Caco-2 (cell line): ENCODE measurements at regions not wholly inside any gene's neighbourhood (a gene's known extent, or its start where the extent isn't known, plus 50 kb on each side); places are given as distances from the start of the nearest gene placed in this dataset.

ENCODE experiments used
- BruUV-seq: library from RNA; stranded (reverse); fragments of 400-500 nt; replicated peaks from 2 replicates; lab custom pipeline; 2021; lab: Mats Ljungman, UMichigan
- CTCF ChIA-PET: fragments of 300-600 bp; sonication (Branson Sonifier 250); formaldehyde crosslinking; loops from one replicate; lab custom pipeline; 2022; ENCODE audit warnings: antibody characterized with exemption; lab: Charles Lee
- POLR2A ChIA-PET: fragments of 300-600 bp; sonication (Branson Sonifier 250); formaldehyde crosslinking; loops from one replicate; lab custom pipeline; 2022; ENCODE audit warnings: antibody characterized with exemption; lab: Charles Lee
- DNase-seq, 2 experiments: peaks; one replicate each; pipeline versions ENCODE4 v3.0.0 to v3.0.0-alpha.2; 2020 to 2022
- H3K27me3 ChIP-seq: replicated peaks from 2 replicates; pipeline ENCODE4 v1.6.0; 2011; ENCODE audit warnings: low read length; ENCODE audit not compliant: control insufficient read depth, insufficient read depth
- H3K36me3 ChIP-seq: 2 replicates; pipeline ENCODE4 v1.5.1; 2011; ENCODE audit warnings: low read length; ENCODE audit not compliant: control insufficient read depth, insufficient read depth
- H3K4me1 ChIP-seq: fragments of 250-450 bp; sonication (Bioruptor Pico); 2 replicates; pipeline ENCODE4 v1.5.1; 2020; ENCODE audit warnings: mild to moderate bottlenecking
- H3K4me3 ChIP-seq: 2 replicates; pipeline ENCODE4 v1.5.1; 2011; ENCODE audit warnings: low read depth, mild to moderate bottlenecking, control low read depth, low read length
- H3K9me3 ChIP-seq: fragments of 250-450 bp; sonication (Bioruptor Pico); 2 replicates; pipeline ENCODE4 v1.5.1; 2020; ENCODE audit warnings: mild to moderate bottlenecking, moderate library complexity
- H3K27ac Mint-ChIP-seq: one replicate; pipeline ENCODE4 v1.8.0; 2022; ENCODE audit warnings: mixed read lengths; ENCODE audit not compliant: unreplicated experiment
- H3K27me3 Mint-ChIP-seq: one replicate; pipeline ENCODE4 v1.8.0; 2022; ENCODE audit warnings: mixed read lengths; ENCODE audit not compliant: insufficient read depth, unreplicated experiment
- H3K36me3 Mint-ChIP-seq: one replicate; pipeline ENCODE4 v1.8.0; 2022; ENCODE audit warnings: mild to moderate bottlenecking, mixed read lengths; ENCODE audit not compliant: insufficient read depth, unreplicated experiment
- H3K4me1 Mint-ChIP-seq: one replicate; pipeline ENCODE4 v1.8.0; 2022; ENCODE audit warnings: low read depth, mixed read lengths; ENCODE audit not compliant: unreplicated experiment
- H3K4me3 Mint-ChIP-seq: one replicate; pipeline ENCODE4 v1.8.0; 2022; ENCODE audit warnings: mild to moderate bottlenecking, moderate library complexity, mixed read lengths; ENCODE audit not compliant: unreplicated experiment
- H3K9me3 Mint-ChIP-seq: one replicate; pipeline ENCODE4 v1.8.0; 2022; ENCODE audit warnings: mixed read lengths; ENCODE audit not compliant: unreplicated experiment
- CTCF ChIP-seq, 2 experiments: fragments of 200-600 bp in 1 of 2; IDR thresholded peaks; 1 replicate in 1 of 2; 2 replicates in 1 of 2; pipeline versions ENCODE4 v1.5.1 to v1.8.0; 2011 to 2022; ENCODE audit warnings: antibody characterized with exemption in 1 of 2, control low read depth in 1 of 2, inconsistent platforms in 1 of 2, low read depth in 1 of 2, low read length in 1 of 2, mild to moderate bottlenecking in 1 of 2, moderate library complexity in 1 of 2; ENCODE audit not compliant: insufficient read depth in 1 of 2, severe bottlenecking in 1 of 2, unreplicated experiment in 1 of 2
- intact Hi-C: fragments of 100-400 bp; cut with micrococcal nuclease; formaldehyde crosslinking; loops from one replicate; pipeline ENCODE4 v1.10.0; 2022; ENCODE audit not compliant: unreplicated experiment

- DNase-seq = no peak
- Mint-ChIP-seq H3K4me1 (peaks cover 15% of the 10 kb centered on the region), H3K4me3 (no peak overlapping the region), H3K36me3 (no peaks in the 10 kb centered on the region), H3K27ac (no peak overlapping the region), H3K9me3 (no peaks in the 10 kb centered on the region), H3K27me3 (no peaks in the 10 kb centered on the region)
- no peaks in the 10 kb centered on the region for H3K9me3 ChIP-seq
- intact Hi-C loops = no loop called here
- H3K4me3 ChIP-seq = no peak overlapping the region
- BruUV-seq = no TSS peak
- no peak for TF ChIP-seq CTCF (IDR thresholded peaks at IDR 0.05; ENCODE audit: insufficient read depth in 1 of 2, low read depth in 1 of 2, low read length in 1 of 2, severe bottlenecking in 1 of 2, unreplicated experiment in 1 of 2)
- no peaks in the 10 kb centered on the region for H3K27me3 ChIP-seq
- no peaks in the 10 kb centered on the region for H3K36me3 ChIP-seq
- ChIA-PET POLR2A (no interaction called here), CTCF (no interaction called here)
- H3K4me1 ChIP-seq = peaks cover 24% of the 10 kb centered on the region
These were observed 152.3 kb upstream of the BEND6 start for GRCh38 chr6:56802584-56802983.

GRCh38 chr6:56799989-56800388, 154.9 kb upstream of the BEND6 start:
- CTCF ChIA-PET = no interaction called here
- intact Hi-C loops = no loop called here
- no peak for TF ChIP-seq CTCF (IDR thresholded peaks at IDR 0.05; ENCODE audit: insufficient read depth in 1 of 2, low read depth in 1 of 2, low read length in 1 of 2, severe bottlenecking in 1 of 2, unreplicated experiment in 1 of 2)
- no peak overlapping the region for H3K27ac Mint-ChIP-seq
- peaks cover 21% of the 10 kb centered on the region for H3K4me1 Mint-ChIP-seq
- H3K27me3 ChIP-seq = no peaks in the 10 kb centered on the region
- no TSS peak for BruUV-seq
- no peaks in the 10 kb centered on the region for H3K36me3 Mint-ChIP-seq
- no peaks in the 10 kb centered on the region for H3K27me3 Mint-ChIP-seq
- POLR2A ChIA-PET = no interaction called here
- peaks cover 27% of the 10 kb centered on the region for H3K4me1 ChIP-seq
- H3K9me3 ChIP-seq = no peaks in the 10 kb centered on the region
- no peak for DNase-seq
- H3K36me3 ChIP-seq = no peaks in the 10 kb centered on the region
- no peak overlapping the region for H3K4me3 Mint-ChIP-seq
- H3K4me3 ChIP-seq = no peak overlapping the region
- H3K9me3 Mint-ChIP-seq = no peaks in the 10 kb centered on the region

- intact Hi-C loops = no loop called here
- ChIA-PET POLR2A (no interaction called here), CTCF (no interaction called here)
- H3K4me1 ChIP-seq = peaks cover 27% of the 10 kb centered on the region
- no peak for TF ChIP-seq CTCF (IDR thresholded peaks at IDR 0.05; ENCODE audit: insufficient read depth in 1 of 2, low read depth in 1 of 2, low read length in 1 of 2, severe bottlenecking in 1 of 2, unreplicated experiment in 1 of 2)
- no peak overlapping the region for H3K4me3 Mint-ChIP-seq
- H3K9me3 Mint-ChIP-seq = no peaks in the 10 kb centered on the region
- BruUV-seq = no TSS peak
- no peaks in the 10 kb centered on the region for H3K9me3 ChIP-seq
- no peak for DNase-seq
- H3K36me3 Mint-ChIP-seq = no peaks in the 10 kb centered on the region
- H3K27me3 ChIP-seq = no peaks in the 10 kb centered on the region
- peaks cover 26% of the 10 kb centered on the region for H3K4me1 Mint-ChIP-seq
- no peaks in the 10 kb centered on the region for H3K27me3 Mint-ChIP-seq
- H3K4me3 ChIP-seq = no peak overlapping the region
- no peak overlapping the region for H3K27ac Mint-ChIP-seq
- no peaks in the 10 kb centered on the region for H3K36me3 ChIP-seq
These were observed 155.5 kb upstream of the DST start for GRCh38 chr6:56798163-56798562.
